Panc1 (cell line): ENCODE measurements at regions not wholly inside any gene's neighbourhood (a gene's known extent, or its start where the extent isn't known, plus 50 kb on each side); places are given as distances from the start of the nearest gene placed in this dataset.

ENCODE experiments used
- ATAC-seq: fragments of 200-7000 bp; cut with Tn5 transposase; 2 replicates; pipeline ENCODE4 v1.9.1; 2020; ENCODE audit warnings: mild to moderate bottlenecking, moderate library complexity
- BruUV-seq: library from RNA; stranded (reverse); fragments of 400-500 nt; replicated peaks from 2 replicates; lab custom pipeline; 2021; lab: Mats Ljungman, UMichigan
- CTCF ChIA-PET: fragments of 300-600 bp; sonication (Branson Sonifier 250); formaldehyde crosslinking; loops from one replicate; lab custom pipeline; 2022; ENCODE audit warnings: antibody characterized with exemption; lab: Charles Lee
- POLR2A ChIA-PET: fragments of 300-600 bp; sonication (Branson Sonifier 250); formaldehyde crosslinking; loops from one replicate; lab custom pipeline; 2022; ENCODE audit warnings: antibody characterized with exemption; lab: Charles Lee
- DNase-seq: peaks from one replicate; pipeline ENCODE4 v3.0.0-alpha.2; 2010; ENCODE audit warnings: low read depth, low spot score
- H3K27ac ChIP-seq: 2 replicates; pipeline ENCODE4 v1.5.1; 2011; ENCODE audit warnings: mild to moderate bottlenecking, low read length, inconsistent platforms
- H3K27me3 ChIP-seq: fragments of 200-500 bp; sonication (Bioruptor generic); 2 replicates; pipeline ENCODE4 v1.6.0; 2014; ENCODE audit warnings: low read length, inconsistent platforms; ENCODE audit not compliant: control insufficient read depth, insufficient read depth
- H3K36me3 ChIP-seq: fragments of 200-500 bp; sonication (Bioruptor generic); 2 replicates; pipeline ENCODE4 v1.5.1; 2014; ENCODE audit warnings: inconsistent platforms, mild to moderate bottlenecking, low read length, moderate library complexity; ENCODE audit not compliant: control insufficient read depth, insufficient read depth
- H3K4me1 ChIP-seq: 2 replicates; pipeline ENCODE4 v1.5.1; 2011; ENCODE audit warnings: inconsistent platforms, mild to moderate bottlenecking, low read length, moderate library complexity; ENCODE audit not compliant: control insufficient read depth, insufficient read depth
- H3K4me3 ChIP-seq, 2 experiments: 2 replicates each; pipeline ENCODE4 v1.5.1; 2011 to 2012; ENCODE audit warnings: low read depth in 2 of 2, low read length in 2 of 2, mild to moderate bottlenecking in 2 of 2, inconsistent platforms in 1 of 2, moderate library complexity in 1 of 2
- H3K9me3 ChIP-seq: fragments of 200-500 bp; sonication (Bioruptor generic); 2 replicates; pipeline ENCODE4 v1.5.1; 2014; ENCODE audit warnings: low read depth, mild to moderate bottlenecking, inconsistent platforms, low read length, moderate library complexity; ENCODE audit not compliant: control insufficient read depth, insufficient read depth
- POLR2AphosphoS5 ChIP-seq: IDR thresholded peaks from 2 replicates; pipeline ENCODE4 v1.6.1; 2012; ENCODE audit warnings: mild to moderate bottlenecking, low read depth, low read length, moderate library complexity
- REST ChIP-seq, 2 experiments: IDR thresholded peaks; 2 replicates each; pipeline ENCODE4 v1.6.1; 2011 to 2012; ENCODE audit warnings: low read depth in 2 of 2, control low read depth in 1 of 2, low read length in 1 of 2, mild to moderate bottlenecking in 1 of 2, moderate library complexity in 1 of 2; ENCODE audit not compliant: insufficient read depth in 1 of 2
- SIN3A ChIP-seq: IDR thresholded peaks from 2 replicates; pipeline ENCODE4 v1.6.1; 2012; ENCODE audit warnings: low read depth, mild to moderate bottlenecking, low read length, moderate library complexity, borderline replicate concordance; ENCODE audit not compliant: insufficient read depth
- TCF7L2 ChIP-seq: IDR thresholded peaks from 2 replicates; pipeline ENCODE4 v1.6.1; 2011; ENCODE audit warnings: mild to moderate bottlenecking, low read depth, low read length, inconsistent platforms
- in situ Hi-C: cut with HindIII; loops from 2 replicates; pipeline ENCODE4 v1.10.0; 2016; ENCODE audit warnings: low sequenced_read_pairs, low pct_unique_long_range_greater_than_20kb
- intact Hi-C: fragments of 100-400 bp; cut with micrococcal nuclease; formaldehyde crosslinking; loops from one replicate; pipeline ENCODE4 v1.10.0; 2022; ENCODE audit not compliant: unreplicated experiment
- TF ChIP-seq, protein P1 (sequence below): fragments of 450-650 bp; IDR thresholded peaks from 2 replicates; pipeline ENCODE4 v1.5.1; 2017; ENCODE audit warnings: mild to moderate bottlenecking

- 0 out of 2 replicates have a peak, but pooled peaks cover 5% of the 10 kb centered on the region for H3K27me3 ChIP-seq
- no peaks in the 10 kb centered on the region for H3K9me3 ChIP-seq
- H3K36me3 ChIP-seq: no peaks in the 10 kb centered on the region
- TF ChIP-seq REST (IDR thresholded peaks at IDR 0.05; ENCODE audit: insufficient read depth in 1 of 2, low read depth in 2 of 2, low read length in 1 of 2) (no peak), POLR2AphosphoS5 (no peak), TCF7L2 (no peak), SIN3A (no peak)
- TF ChIP-seq, protein P1, sequence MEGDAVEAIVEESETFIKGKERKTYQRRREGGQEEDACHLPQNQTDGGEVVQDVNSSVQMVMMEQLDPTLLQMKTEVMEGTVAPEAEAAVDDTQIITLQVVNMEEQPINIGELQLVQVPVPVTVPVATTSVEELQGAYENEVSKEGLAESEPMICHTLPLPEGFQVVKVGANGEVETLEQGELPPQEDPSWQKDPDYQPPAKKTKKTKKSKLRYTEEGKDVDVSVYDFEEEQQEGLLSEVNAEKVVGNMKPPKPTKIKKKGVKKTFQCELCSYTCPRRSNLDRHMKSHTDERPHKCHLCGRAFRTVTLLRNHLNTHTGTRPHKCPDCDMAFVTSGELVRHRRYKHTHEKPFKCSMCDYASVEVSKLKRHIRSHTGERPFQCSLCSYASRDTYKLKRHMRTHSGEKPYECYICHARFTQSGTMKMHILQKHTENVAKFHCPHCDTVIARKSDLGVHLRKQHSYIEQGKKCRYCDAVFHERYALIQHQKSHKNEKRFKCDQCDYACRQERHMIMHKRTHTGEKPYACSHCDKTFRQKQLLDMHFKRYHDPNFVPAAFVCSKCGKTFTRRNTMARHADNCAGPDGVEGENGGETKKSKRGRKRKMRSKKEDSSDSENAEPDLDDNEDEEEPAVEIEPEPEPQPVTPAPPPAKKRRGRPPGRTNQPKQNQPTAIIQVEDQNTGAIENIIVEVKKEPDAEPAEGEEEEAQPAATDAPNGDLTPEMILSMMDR: no peak
- in situ Hi-C loops: no loop called here
- ChIA-PET POLR2A (interaction anchor here (0.5 kb wide), 1 partner anchor 344 kb away, joined by 4 read pairs; no protein-coding TSS in a partner anchor), CTCF (no interaction called here)
- no peak overlapping the region for H3K27ac ChIP-seq
- BruUV-seq: no TSS peak
- no peak for ATAC-seq
- DNase-seq: no peak
- H3K4me1 ChIP-seq: no peaks in the 10 kb centered on the region
- intact Hi-C loops: no loop called here
- H3K4me3 ChIP-seq: no peak overlapping the region
Measured at GRCh38 chr2:121918231-121918630, 162.8 kb downstream of the TSN start.

DNA sequence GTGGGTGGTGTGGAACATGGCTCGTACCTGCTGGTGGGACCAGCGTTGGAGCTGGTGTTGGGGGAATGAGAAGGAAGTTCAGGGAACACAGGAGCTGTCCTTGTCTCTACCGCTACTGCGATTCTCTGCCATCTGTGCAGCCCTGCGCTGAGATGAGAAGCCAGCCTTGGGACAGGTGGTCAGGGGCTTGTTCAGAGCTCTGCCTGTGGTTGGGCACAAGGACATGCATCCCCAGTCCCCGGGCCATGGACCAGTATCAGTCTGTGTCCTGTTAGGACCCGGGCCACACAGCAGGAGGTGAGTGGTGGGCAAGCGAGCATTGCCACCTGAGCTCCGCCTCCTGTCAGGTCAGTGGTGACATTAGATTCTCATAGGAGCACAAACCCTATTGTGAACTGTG, 164.4 kb downstream of the TSN start:
- Histone ChIP-seq H3K27me3 (no peaks in the 10 kb centered on the region), H3K4me3 (no peak overlapping the region), H3K9me3 (no peaks in the 10 kb centered on the region), H3K27ac (no peak overlapping the region), H3K4me1 (no peaks in the 10 kb centered on the region), H3K36me3 (no peaks in the 10 kb centered on the region; the same call in 1 of the 2 replicates)
- in situ Hi-C loops (no loop called here), intact Hi-C loops (no loop called here)
- no peak for ATAC-seq
- ChIA-PET POLR2A (no interaction called here), CTCF (no interaction called here)
- no peak for DNase-seq
- no peak for TF ChIP-seq POLR2AphosphoS5
- TF ChIP-seq REST (IDR thresholded peaks at IDR 0.05; ENCODE audit: insufficient read depth in 1 of 2, low read depth in 2 of 2, low read length in 1 of 2): no peak
- TF ChIP-seq TCF7L2: no peak
- TF ChIP-seq, protein P1: no peak
- TF ChIP-seq SIN3A: no peak
- BruUV-seq: no TSS peak
